ENCODE measurements at regions not wholly inside any gene's neighbourhood (a gene's known extent, or its start where the extent isn't known, plus 50 kb on each side); places are given as distances from the start of the nearest gene placed in this dataset.
"Not testable (repeated sequence)": the region's sequence is repeated elsewhere in the genome, so short reads cannot be mapped to it uniquely, and the experiment has no call there.

- TF ChIP-seq POLR2AphosphoS5 (IDR thresholded peaks at IDR 0.05) (no peak), POLR2A (IDR thresholded peaks at IDR 0.05) (no peak), CTCF (IDR thresholded peaks at IDR 0.05) (no peak)
- intact Hi-C loops (cut with DNase I), result no loop called here
- H3K4me3 ChIP-seq, result no peak overlapping the region
- no peak for DNase-seq (ENCODE audit: low spot score)
- no peaks in the 10 kb centered on the region for H3K9me3 ChIP-seq
- H3K27me3 ChIP-seq (replicated peaks; ENCODE audit: insufficient read depth), result no peaks in the 10 kb centered on the region
- no peaks in the 10 kb centered on the region for H3K4me1 ChIP-seq (replicated peaks)
- no peaks in the 10 kb centered on the region for H3K36me3 ChIP-seq
- H3K27ac ChIP-seq, result no peak overlapping the region
- WGBS, result 81% methylated on average over 3 of the region's 3 CpGs
Observed at GRCh38 chr9:115461280-115461679, 343.3 kb upstream of the TNC start.

- DNase-seq (ENCODE audit: low spot score), result no peak
- H3K27ac ChIP-seq, result no peak overlapping the region
- no peaks in the 10 kb centered on the region for H3K36me3 ChIP-seq
- intact Hi-C loops (cut with DNase I), result no loop called here
- H3K4me3 ChIP-seq, result no peak overlapping the region
- 90% methylated on average over 7 of the region's 7 CpGs for WGBS
- H3K4me1 ChIP-seq (replicated peaks), result no peaks in the 10 kb centered on the region
- H3K9me3 ChIP-seq, result no peaks in the 10 kb centered on the region
- no peaks in the 10 kb centered on the region for H3K27me3 ChIP-seq (replicated peaks; ENCODE audit: insufficient read depth)
- no peak for TF ChIP-seq POLR2A (IDR thresholded peaks at IDR 0.05)
- TF ChIP-seq CTCF (IDR thresholded peaks at IDR 0.05), result no peak
- no peak for TF ChIP-seq POLR2AphosphoS5 (IDR thresholded peaks at IDR 0.05)
Observed at GRCh38 chr9:115462623-115463022, 344.7 kb upstream of the TNC start.

GRCh38 chr9:115466756-115467155 lies 348.8 kb upstream of the TNC start:
- no peaks in the 10 kb centered on the region for H3K27me3 ChIP-seq (replicated peaks; ENCODE audit: insufficient read depth)
- H3K36me3 ChIP-seq, result no peaks in the 10 kb centered on the region
- 87% methylated on average over 7 of the region's 7 CpGs for WGBS
- H3K27ac ChIP-seq, result no peak overlapping the region
- no peak for TF ChIP-seq CTCF (IDR thresholded peaks at IDR 0.05)
- TF ChIP-seq POLR2AphosphoS5 (IDR thresholded peaks at IDR 0.05), result no peak
- TF ChIP-seq POLR2A (IDR thresholded peaks at IDR 0.05), result no peak
- DNase-seq (ENCODE audit: low spot score), result no peak
- intact Hi-C loops (cut with DNase I), result no loop called here
- H3K4me1 ChIP-seq (replicated peaks), result no peaks in the 10 kb centered on the region
- H3K4me3 ChIP-seq, result no peak overlapping the region
- no peaks in the 10 kb centered on the region for H3K9me3 ChIP-seq

GRCh38 chr9:115469841-115470240 lies 351.9 kb upstream of the TNC start:
- no peak for DNase-seq (ENCODE audit: low spot score)
- TF ChIP-seq POLR2A (IDR thresholded peaks at IDR 0.05) (no peak), POLR2AphosphoS5 (IDR thresholded peaks at IDR 0.05) (no peak), CTCF (IDR thresholded peaks at IDR 0.05) (no peak)
- no peaks in the 10 kb centered on the region for H3K27me3 ChIP-seq (replicated peaks; ENCODE audit: insufficient read depth)
- H3K36me3 ChIP-seq, result no peaks in the 10 kb centered on the region
- no peaks in the 10 kb centered on the region for H3K4me1 ChIP-seq (replicated peaks)
- H3K27ac ChIP-seq, result no peak overlapping the region
- 81% methylated on average over 2 of the region's 2 CpGs for WGBS
- no peak overlapping the region for H3K4me3 ChIP-seq
- no peaks in the 10 kb centered on the region for H3K9me3 ChIP-seq
- intact Hi-C loops (cut with DNase I), result no loop called here

GRCh38 chr9:115473032-115473431 lies 355.1 kb upstream of the TNC start:
- H3K9me3 ChIP-seq; H3K4me3 ChIP-seq; H3K36me3 ChIP-seq; DNase-seq (ENCODE audit: low spot score); H3K27ac ChIP-seq; H3K27me3 ChIP-seq (replicated peaks; ENCODE audit: insufficient read depth); intact Hi-C loops (cut with DNase I); H3K4me1 ChIP-seq (replicated peaks): not testable (repeated sequence)
- 100% methylated on average over 2 of the region's 3 CpGs for WGBS

Data from prostate gland (tissue), 2 donors.